ENCODE measurements at regions not wholly inside any gene's neighbourhood (a gene's known extent, or its start where the extent isn't known, plus 50 kb on each side); places are given as distances from the start of the nearest gene placed in this dataset.

DNA sequence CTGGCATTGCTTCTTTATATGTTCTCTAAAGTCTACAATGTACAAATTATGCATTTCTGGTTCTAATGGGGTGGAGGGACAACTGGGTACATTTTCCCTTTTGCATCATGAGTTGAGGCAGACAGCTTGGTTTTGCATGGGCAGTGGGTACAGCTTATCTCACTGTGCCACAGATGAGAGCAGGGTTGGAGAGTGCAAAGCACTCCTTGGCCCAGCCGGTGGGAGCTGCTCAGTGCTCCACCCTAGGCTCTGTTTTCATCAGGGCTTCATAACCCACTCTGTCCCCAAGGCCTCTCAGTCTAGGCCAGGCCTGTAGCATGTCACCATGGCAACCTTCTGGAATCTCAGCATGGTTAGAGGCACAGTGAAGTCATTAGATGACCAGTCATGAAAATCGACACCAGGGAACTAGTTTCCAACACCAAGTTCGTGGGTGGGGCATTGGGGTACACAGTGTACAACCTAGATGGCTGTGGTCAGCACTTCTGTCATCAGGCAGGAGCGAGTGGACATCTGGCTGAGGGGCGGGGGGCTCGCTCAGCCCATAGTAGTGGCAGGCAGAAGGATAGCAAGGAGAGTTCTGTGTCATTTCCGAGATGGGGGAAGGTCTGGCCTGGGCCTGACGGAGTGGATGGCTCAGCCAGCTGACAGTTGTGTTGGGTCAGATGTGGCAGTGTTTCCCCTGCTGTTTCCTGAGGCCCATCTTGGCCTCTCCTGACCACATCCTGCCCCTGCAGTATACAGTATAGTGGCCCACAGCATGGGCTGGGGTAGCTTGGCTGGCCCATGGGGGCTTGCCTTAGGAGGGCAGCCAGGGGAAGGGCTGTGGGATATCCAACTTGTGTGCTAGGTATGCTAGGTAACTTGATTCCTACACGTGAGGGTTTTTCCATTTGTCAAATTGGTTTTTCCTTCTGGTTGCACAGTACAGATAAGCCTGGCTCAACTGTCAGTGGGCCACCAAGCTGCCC, 75.7 kb upstream of the PRR23C start:
- H3K9me3 ChIP-seq: no peaks in the 10 kb centered on the region
- no peaks in the 10 kb centered on the region for H3K27me3 ChIP-seq (replicated peaks; ENCODE audit: insufficient read depth)
- no peak for ATAC-seq (ENCODE audit: insufficient number of reproducible peaks, low FRiP score, low read depth)
- H3K4me1 ChIP-seq (ENCODE audit: control insufficient read depth in 1 of 2, low read depth in 2 of 2): no peaks in the 10 kb centered on the region
- H3K27ac ChIP-seq: no peak overlapping the region
- TF ChIP-seq, protein P1, sequence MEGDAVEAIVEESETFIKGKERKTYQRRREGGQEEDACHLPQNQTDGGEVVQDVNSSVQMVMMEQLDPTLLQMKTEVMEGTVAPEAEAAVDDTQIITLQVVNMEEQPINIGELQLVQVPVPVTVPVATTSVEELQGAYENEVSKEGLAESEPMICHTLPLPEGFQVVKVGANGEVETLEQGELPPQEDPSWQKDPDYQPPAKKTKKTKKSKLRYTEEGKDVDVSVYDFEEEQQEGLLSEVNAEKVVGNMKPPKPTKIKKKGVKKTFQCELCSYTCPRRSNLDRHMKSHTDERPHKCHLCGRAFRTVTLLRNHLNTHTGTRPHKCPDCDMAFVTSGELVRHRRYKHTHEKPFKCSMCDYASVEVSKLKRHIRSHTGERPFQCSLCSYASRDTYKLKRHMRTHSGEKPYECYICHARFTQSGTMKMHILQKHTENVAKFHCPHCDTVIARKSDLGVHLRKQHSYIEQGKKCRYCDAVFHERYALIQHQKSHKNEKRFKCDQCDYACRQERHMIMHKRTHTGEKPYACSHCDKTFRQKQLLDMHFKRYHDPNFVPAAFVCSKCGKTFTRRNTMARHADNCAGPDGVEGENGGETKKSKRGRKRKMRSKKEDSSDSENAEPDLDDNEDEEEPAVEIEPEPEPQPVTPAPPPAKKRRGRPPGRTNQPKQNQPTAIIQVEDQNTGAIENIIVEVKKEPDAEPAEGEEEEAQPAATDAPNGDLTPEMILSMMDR (IDR thresholded peaks at IDR 0.05): no peak
- H3K4me3 ChIP-seq: no peak overlapping the region
- DNase-seq (ENCODE audit: low spot score): no peak
- H3K36me3 ChIP-seq: no peaks in the 10 kb centered on the region

DNA sequence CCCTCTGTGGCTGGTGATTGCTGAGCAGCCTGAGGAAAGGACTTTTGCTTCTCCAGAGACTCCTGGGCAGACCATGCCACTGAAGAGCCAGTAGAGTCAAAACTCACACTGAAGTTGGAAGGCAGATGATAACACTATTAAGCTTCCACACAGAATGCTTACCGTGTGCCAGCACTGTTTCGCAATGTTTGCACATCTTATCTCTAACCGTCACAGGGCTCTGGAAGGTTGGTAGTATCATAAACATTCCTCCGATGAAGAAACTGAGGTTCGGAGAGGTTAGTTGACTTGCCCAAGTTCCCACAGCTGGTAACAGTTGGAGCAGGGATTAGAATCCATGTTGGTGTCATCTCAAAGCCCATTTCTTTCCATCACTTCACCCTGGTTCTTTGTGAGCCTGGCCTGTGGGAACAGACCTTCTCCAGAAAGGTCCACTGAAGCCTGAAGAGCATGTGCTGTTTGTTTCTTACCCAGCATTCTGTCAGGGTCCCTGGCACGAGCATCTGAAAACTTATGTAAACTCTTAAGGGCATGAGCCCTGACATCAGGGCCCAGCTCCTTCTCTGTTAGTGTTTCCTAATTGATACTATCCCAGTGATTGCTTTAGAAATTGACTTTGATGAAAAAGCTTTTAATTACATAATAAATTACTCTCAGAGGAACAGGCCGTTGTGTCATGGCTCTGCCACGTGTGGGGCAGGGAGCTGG, 77.0 kb upstream of the PRR23C start:
- no peak for DNase-seq (ENCODE audit: low spot score)
- no peak for ATAC-seq (ENCODE audit: insufficient number of reproducible peaks, low FRiP score, low read depth)
- no peak overlapping the region for H3K27ac ChIP-seq

DNA sequence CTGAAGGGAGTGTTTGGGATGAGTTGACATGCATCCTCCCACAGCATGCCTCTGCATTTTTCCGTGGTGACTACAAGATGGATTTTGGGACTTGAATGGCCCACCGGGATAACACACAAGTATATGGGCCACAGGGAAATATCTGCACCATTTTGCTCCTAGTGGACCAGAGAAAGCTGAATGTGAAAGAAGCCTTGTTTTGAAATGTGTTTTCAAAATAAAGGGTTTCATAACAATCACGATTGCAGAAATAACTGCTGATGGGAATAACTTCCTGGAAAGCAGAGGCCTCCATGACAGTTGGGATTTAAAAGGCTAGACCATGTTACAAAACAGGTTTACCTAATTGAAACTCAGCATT, 77.5 kb upstream of the PRR23C start:
- no peaks in the 10 kb centered on the region for H3K9me3 ChIP-seq
- DNase-seq (ENCODE audit: low spot score): no peak
- no peak overlapping the region for H3K27ac ChIP-seq
- H3K4me1 ChIP-seq (ENCODE audit: control insufficient read depth in 1 of 2, low read depth in 2 of 2): no peaks in the 10 kb centered on the region
- TF ChIP-seq, protein P1 (IDR thresholded peaks at IDR 0.05): no peak
- H3K27me3 ChIP-seq (replicated peaks; ENCODE audit: insufficient read depth): no peaks in the 10 kb centered on the region
- H3K4me3 ChIP-seq: no peak overlapping the region
- H3K36me3 ChIP-seq: no peaks in the 10 kb centered on the region
- ATAC-seq (ENCODE audit: insufficient number of reproducible peaks, low FRiP score, low read depth): no peak

More for the DNA sequence above, 77.0 kb upstream of the PRR23C start:
- Histone ChIP-seq H3K4me1 (ENCODE audit: control insufficient read depth in 1 of 2, low read depth in 2 of 2) (no peaks in the 10 kb centered on the region), H3K36me3 (no peaks in the 10 kb centered on the region), H3K27me3 (replicated peaks; ENCODE audit: insufficient read depth) (no peaks in the 10 kb centered on the region), H3K4me3 (no peak overlapping the region), H3K9me3 (no peaks in the 10 kb centered on the region)
- TF ChIP-seq, protein P1 (IDR thresholded peaks at IDR 0.05): no peak

DNA sequence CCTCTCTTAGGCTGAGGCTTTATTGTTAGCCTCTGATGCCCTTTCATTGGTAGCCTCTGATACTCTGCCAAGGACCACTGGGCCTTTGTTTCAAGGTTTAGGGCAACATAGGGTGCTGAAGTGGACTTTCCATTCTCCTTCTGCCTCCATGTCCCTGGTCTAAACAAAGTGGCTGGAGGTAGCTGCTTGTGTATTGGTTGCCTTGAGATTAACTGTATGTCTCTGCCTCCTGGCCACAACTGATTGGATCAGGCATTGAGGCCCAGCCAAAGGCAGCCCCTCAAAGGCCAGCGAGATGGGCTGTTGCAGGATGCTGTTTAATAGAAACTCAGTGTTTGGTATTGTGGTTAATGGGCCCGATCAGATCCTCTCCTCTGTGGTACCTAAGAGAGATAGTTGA, 77.9 kb upstream of the PRR23C start:
- ATAC-seq (ENCODE audit: insufficient number of reproducible peaks, low FRiP score, low read depth) (no peak), DNase-seq (ENCODE audit: low spot score) (no peak)
- H3K4me1 ChIP-seq (ENCODE audit: control insufficient read depth in 1 of 2, low read depth in 2 of 2): no peaks in the 10 kb centered on the region
- H3K9me3 ChIP-seq: no peaks in the 10 kb centered on the region
- TF ChIP-seq, protein P1 (IDR thresholded peaks at IDR 0.05): no peak
- no peak overlapping the region for H3K4me3 ChIP-seq
- no peak overlapping the region for H3K27ac ChIP-seq
- no peaks in the 10 kb centered on the region for H3K36me3 ChIP-seq
- no peaks in the 10 kb centered on the region for H3K27me3 ChIP-seq (replicated peaks; ENCODE audit: insufficient read depth)

DNA sequence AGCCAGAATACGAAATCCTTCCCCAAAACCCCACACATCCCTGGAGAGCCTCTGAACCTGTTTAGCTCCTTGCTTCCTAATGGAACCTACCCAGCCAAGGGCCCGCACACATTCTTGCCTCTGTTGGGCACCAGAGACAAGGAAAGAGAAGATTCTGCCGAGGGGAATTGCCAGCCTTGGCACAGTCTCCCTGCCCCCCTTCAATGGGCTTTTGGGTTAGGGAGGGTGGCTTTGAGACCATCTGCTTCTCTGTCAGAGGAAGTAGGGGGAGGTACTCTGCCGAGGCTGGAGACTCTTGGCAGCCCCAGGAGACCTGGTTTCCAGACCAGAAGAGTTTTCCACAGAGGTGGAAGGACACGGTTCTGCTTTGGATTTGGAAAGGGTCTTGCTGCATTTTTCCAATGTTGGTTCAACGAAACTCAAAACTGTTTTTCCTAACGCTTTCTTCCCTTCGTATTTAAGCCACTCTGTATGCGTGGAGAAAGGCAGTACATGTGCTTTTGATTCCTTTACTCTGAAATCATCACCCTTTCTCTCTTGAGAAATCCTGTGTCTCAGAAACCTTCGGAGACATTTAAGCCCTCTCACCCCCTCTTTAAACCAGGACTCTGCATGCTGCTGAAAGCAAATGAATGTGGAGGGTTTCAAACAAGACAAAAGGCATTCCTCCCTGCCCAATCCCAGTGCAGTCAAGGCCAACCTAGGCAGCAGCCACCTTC, 78.8 kb upstream of the PRR23C start:
- no peak for DNase-seq (ENCODE audit: low spot score)
- Histone ChIP-seq H3K9me3 (no peaks in the 10 kb centered on the region), H3K27ac (no peak overlapping the region), H3K4me1 (ENCODE audit: control insufficient read depth in 1 of 2, low read depth in 2 of 2) (no peaks in the 10 kb centered on the region), H3K36me3 (no peaks in the 10 kb centered on the region), H3K4me3 (no peak overlapping the region), H3K27me3 (replicated peaks; ENCODE audit: insufficient read depth) (no peaks in the 10 kb centered on the region)
- ATAC-seq (ENCODE audit: insufficient number of reproducible peaks, low FRiP score, low read depth): no peak
- TF ChIP-seq, protein P1 (IDR thresholded peaks at IDR 0.05): no peak
